ENCODE measurements at regions not wholly inside any gene's neighbourhood (a gene's known extent, or its start where the extent isn't known, plus 50 kb on each side); places are given as distances from the start of the nearest gene placed in this dataset.
A peak's percentile ranks its signal among the peaks of the same experiment; 100 is the strongest.
"Not testable (repeated sequence)": the region's sequence is repeated elsewhere in the genome, so short reads cannot be mapped to it uniquely, and the experiment has no call there.

DNA sequence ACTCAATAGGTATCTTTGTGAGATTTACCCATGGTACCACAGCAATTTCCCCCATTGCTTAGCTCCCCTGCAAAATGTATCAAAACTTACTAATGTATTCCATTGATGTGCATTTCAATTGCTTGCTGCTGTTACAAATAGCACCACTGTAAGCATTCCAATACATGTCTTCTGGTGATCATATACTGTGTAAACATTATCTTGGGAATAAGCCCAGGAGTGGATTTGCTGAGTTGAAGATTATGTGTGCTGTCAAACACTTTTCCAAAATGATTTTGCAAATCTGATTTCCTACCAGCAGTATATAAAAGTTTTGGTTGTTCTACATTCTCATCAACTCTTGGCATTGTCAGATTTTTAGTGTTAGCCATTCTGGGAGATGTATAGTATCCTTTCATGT, 141.0 kb upstream of the KCTD3 start:
- Histone ChIP-seq H3K9me3 (ENCODE audit: low read depth) (no peaks in the 10 kb centered on the region), H3K9ac (no peak overlapping the region), H3K27ac (no peak overlapping the region), H3K79me2 (ENCODE audit: low read depth) (no peaks in the 10 kb centered on the region), H2AFZ (replicated peaks) (no peak overlapping the region), H3K27me3 (no peaks in the 10 kb centered on the region), H3F3A (ENCODE audit: low read depth) (no peaks in the 10 kb centered on the region), H3K4me1 (no peaks in the 10 kb centered on the region), H3K4me2 (no peak overlapping the region), H3K4me3 (no peak overlapping the region), H3K36me3 (no peaks in the 10 kb centered on the region), H4K20me1 (ENCODE audit: low read depth) (no peaks in the 10 kb centered on the region)
- DNase-seq (ENCODE audit: low spot score) = no peak
- no peak overlapping the region for H3K27ac Mint-ChIP-seq
- H3K9me3 Mint-ChIP-seq = peaks cover 8% of the 10 kb centered on the region
- H3K4me1 Mint-ChIP-seq = peaks cover 7% of the 10 kb centered on the region
- no peaks in the 10 kb centered on the region for H3K36me3 Mint-ChIP-seq
- TF ChIP-seq EZH2 (IDR thresholded peaks at IDR 0.05) = no peak
- TF ChIP-seq, protein P1, sequence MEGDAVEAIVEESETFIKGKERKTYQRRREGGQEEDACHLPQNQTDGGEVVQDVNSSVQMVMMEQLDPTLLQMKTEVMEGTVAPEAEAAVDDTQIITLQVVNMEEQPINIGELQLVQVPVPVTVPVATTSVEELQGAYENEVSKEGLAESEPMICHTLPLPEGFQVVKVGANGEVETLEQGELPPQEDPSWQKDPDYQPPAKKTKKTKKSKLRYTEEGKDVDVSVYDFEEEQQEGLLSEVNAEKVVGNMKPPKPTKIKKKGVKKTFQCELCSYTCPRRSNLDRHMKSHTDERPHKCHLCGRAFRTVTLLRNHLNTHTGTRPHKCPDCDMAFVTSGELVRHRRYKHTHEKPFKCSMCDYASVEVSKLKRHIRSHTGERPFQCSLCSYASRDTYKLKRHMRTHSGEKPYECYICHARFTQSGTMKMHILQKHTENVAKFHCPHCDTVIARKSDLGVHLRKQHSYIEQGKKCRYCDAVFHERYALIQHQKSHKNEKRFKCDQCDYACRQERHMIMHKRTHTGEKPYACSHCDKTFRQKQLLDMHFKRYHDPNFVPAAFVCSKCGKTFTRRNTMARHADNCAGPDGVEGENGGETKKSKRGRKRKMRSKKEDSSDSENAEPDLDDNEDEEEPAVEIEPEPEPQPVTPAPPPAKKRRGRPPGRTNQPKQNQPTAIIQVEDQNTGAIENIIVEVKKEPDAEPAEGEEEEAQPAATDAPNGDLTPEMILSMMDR (IDR thresholded peaks at IDR 0.05) = no peak
- no peak for TF ChIP-seq EZH2phosphoT487 (IDR thresholded peaks at IDR 0.05)
- no peak overlapping the region for H3K4me3 Mint-ChIP-seq
- H3K27me3 Mint-ChIP-seq (ENCODE audit: insufficient read depth, low read depth) = peaks cover 4% of the 10 kb centered on the region

DNA sequence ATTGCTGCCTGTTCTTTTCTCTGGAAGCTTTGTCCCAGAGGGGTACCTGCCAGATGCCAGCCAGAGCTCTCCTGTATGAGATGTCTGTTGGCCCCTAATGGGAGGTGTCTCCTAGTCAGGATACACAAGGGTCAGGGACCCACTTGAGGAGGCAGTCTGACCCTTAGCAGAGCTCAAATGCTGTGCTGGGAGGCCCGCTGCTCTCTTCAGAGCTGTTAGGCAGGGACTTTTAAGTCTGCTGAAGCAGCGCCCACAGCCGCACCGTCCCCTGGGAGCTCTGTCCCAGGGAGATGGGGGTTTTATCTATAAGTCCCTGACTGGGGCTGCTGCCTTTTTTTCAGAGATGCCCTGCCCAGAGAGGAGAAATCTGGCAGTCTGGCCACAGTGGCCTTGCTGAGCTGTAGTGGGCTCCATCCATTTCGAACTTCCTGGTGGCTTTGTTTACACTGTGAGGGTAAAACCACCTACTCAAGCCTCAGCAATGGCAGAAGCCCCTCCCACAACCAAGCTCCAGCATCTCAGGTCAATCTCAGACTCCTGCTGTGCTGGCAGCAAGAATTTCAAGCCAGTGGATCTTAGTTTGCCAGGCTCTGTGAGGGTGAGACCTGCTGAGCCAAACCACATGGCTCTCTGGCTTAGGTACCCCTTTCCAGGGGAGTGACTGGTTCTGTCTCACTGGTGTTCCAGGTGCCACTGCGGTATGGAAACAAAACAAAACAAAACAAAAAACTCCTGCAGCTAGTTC, 134.4 kb upstream of the KCTD3 start:
- H3K9me3 Mint-ChIP-seq; H3F3A ChIP-seq (ENCODE audit: low read depth); H3K4me3 Mint-ChIP-seq; H3K4me2 ChIP-seq; H3K27ac ChIP-seq; H3K4me3 ChIP-seq; H3K79me2 ChIP-seq (ENCODE audit: low read depth); H3K36me3 ChIP-seq; H3K9ac ChIP-seq; H3K9me3 ChIP-seq (ENCODE audit: low read depth); H3K27me3 ChIP-seq; H3K36me3 Mint-ChIP-seq; H3K4me1 ChIP-seq; H3K27me3 Mint-ChIP-seq (ENCODE audit: insufficient read depth, low read depth); H4K20me1 ChIP-seq (ENCODE audit: low read depth); H3K27ac Mint-ChIP-seq; H3K4me1 Mint-ChIP-seq: not testable (repeated sequence)
- H2AFZ ChIP-seq (replicated peaks) = peak overlapping the region; percentile 42
- DNase-seq (ENCODE audit: low spot score) = peak; percentile 31

DNA sequence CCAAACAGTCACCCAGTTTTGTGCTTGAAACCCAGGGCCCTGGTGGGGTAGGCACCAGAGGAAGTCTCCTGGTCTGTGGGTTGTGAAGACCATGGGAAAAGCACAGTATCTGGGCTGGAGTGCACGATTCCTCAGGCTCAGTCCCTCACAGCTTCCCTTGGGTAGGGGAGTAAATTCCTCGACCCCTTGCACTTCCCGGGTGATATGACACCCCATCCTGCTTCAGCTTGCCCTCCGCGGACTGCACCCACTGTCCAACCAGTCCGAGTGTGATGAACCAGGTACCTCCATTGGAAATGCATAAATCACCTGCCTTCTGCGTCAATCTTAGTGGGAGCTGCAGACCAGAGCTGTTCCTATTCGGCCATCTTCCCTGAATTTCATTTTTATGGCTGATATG, 133.9 kb upstream of the KCTD3 start:
- Histone ChIP-seq H3K4me2 (no peak overlapping the region), H3K4me3 (no peak overlapping the region), H3K36me3 (no peaks in the 10 kb centered on the region), H3K4me1 (no peaks in the 10 kb centered on the region), H4K20me1 (ENCODE audit: low read depth) (no peaks in the 10 kb centered on the region), H3K27me3 (no peaks in the 10 kb centered on the region), H3K9ac (no peak overlapping the region), H3K27ac (no peak overlapping the region), H3K9me3 (ENCODE audit: low read depth) (no peaks in the 10 kb centered on the region), H3F3A (ENCODE audit: low read depth) (no peaks in the 10 kb centered on the region), H3K79me2 (ENCODE audit: low read depth) (no peaks in the 10 kb centered on the region), H2AFZ (replicated peaks) (peak overlapping the region; percentile 42)
- Mint-ChIP-seq H3K4me1 (peaks cover 3% of the 10 kb centered on the region), H3K27ac (peak overlapping the region; percentile 4), H3K27me3 (ENCODE audit: insufficient read depth, low read depth) (no peaks in the 10 kb centered on the region), H3K4me3 (no peak overlapping the region), H3K36me3 (no peaks in the 10 kb centered on the region), H3K9me3 (peaks cover under 1% of the 10 kb centered on the region)
- TF ChIP-seq EZH2 (IDR thresholded peaks at IDR 0.05) = no peak
- no peak for TF ChIP-seq EZH2phosphoT487 (IDR thresholded peaks at IDR 0.05)
- TF ChIP-seq, protein P1 (IDR thresholded peaks at IDR 0.05) = no peak
- no peak for DNase-seq (ENCODE audit: low spot score)

DNA sequence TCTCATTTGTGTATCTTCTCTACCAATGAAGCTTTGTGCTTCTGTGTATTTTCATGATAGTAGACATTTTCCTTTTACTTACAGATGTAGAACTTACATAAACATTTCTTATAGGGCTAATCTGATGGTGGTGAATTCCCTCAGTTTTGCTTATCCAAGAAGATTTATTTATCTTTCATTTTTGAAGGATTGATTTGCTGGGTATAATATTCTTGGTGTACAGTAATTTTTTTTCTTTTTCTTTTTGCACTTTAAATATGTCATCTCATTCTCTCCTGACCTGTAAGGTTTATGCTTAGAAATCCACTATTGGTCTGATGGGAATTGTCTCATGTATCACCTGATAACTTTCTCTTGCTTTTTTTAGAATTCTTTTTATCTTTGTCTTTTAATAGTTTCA, 127.6 kb upstream of the KCTD3 start:
- H3K9me3 ChIP-seq (ENCODE audit: low read depth) = no peaks in the 10 kb centered on the region
- H3K27me3 Mint-ChIP-seq (ENCODE audit: insufficient read depth, low read depth) = no peaks in the 10 kb centered on the region
- H3K4me1 ChIP-seq = no peaks in the 10 kb centered on the region
- H3K36me3 Mint-ChIP-seq = no peaks in the 10 kb centered on the region
- DNase-seq (ENCODE audit: low spot score) = no peak
- H3K27ac Mint-ChIP-seq = no peak overlapping the region
- no peaks in the 10 kb centered on the region for H3K27me3 ChIP-seq
- no peak overlapping the region for H3K4me3 ChIP-seq
- no peaks in the 10 kb centered on the region for H3K4me1 Mint-ChIP-seq
- peaks cover 5% of the 10 kb centered on the region for H3K9me3 Mint-ChIP-seq
- no peaks in the 10 kb centered on the region for H3K36me3 ChIP-seq
- H3K9ac ChIP-seq = no peak overlapping the region
- H3K79me2 ChIP-seq (ENCODE audit: low read depth) = no peaks in the 10 kb centered on the region
- H3K4me3 Mint-ChIP-seq = no peak overlapping the region
- TF ChIP-seq, protein P1 (IDR thresholded peaks at IDR 0.05) = no peak
- H2AFZ ChIP-seq (replicated peaks) = no peak overlapping the region
- H4K20me1 ChIP-seq (ENCODE audit: low read depth) = no peaks in the 10 kb centered on the region
- no peak overlapping the region for H3K4me2 ChIP-seq
- H3F3A ChIP-seq (ENCODE audit: low read depth) = no peaks in the 10 kb centered on the region
- H3K27ac ChIP-seq = no peak overlapping the region
